GM20000 (cell line): ENCODE measurements at regions not wholly inside any gene's neighbourhood (a gene's known extent, or its start where the extent isn't known, plus 50 kb on each side); places are given as distances from the start of the nearest gene placed in this dataset.
A peak's percentile ranks its signal among the peaks of the same experiment; 100 is the strongest.

Source experiments
- DNase-seq: peaks from one replicate; pipeline ENCODE4 v3.0.0; 2012; ENCODE audit warnings: low spot score
- CTCF ChIP-seq: IDR thresholded peaks from 2 replicates; pipeline ENCODE4 v1.5.1; 2012; ENCODE audit warnings: mild to moderate bottlenecking, control low read depth; ENCODE audit errors: extremely low read depth, missing control alignments

GRCh38 chr1:185446131-185446530, 129.1 kb upstream of the IVNS1ABP start:
- DNase-seq = no peak
- no peak for TF ChIP-seq CTCF

- DNase-seq = no peak
- TF ChIP-seq CTCF = no peak
Measured at GRCh38 chr1:185445594-185445993, 128.6 kb upstream of the IVNS1ABP start.

GRCh38 chr1:185444676-185445075, 127.6 kb upstream of the IVNS1ABP start:
- no peak for DNase-seq
- no peak for TF ChIP-seq CTCF

- no peak for TF ChIP-seq CTCF
- DNase-seq = no peak
Measured at GRCh38 chr1:185442050-185442449, 125.0 kb upstream of the IVNS1ABP start.

- TF ChIP-seq CTCF = no peak
- DNase-seq = no peak
Measured at GRCh38 chr1:185441605-185442004, 124.6 kb upstream of the IVNS1ABP start.

- no peak for DNase-seq
- TF ChIP-seq CTCF = no peak
Measured at GRCh38 chr1:185440877-185441276, 123.8 kb upstream of the IVNS1ABP start.

- DNase-seq = peak; percentile 51
- TF ChIP-seq CTCF = no peak
Measured at GRCh38 chr1:185439727-185440415, 122.8 kb upstream of the IVNS1ABP start.
